HL-60 (cell line): ENCODE measurements at regions not wholly inside any gene's neighbourhood (a gene's known extent, or its start where the extent isn't known, plus 50 kb on each side); places are given as distances from the start of the nearest gene placed in this dataset.

Experiments
- DNase-seq, 2 experiments: peaks; one replicate each; pipeline ENCODE4 v3.0.0-alpha.2; 2010 to 2020; ENCODE audit warnings: low read depth in 1 of 2, low spot score in 1 of 2
- H3K27ac ChIP-seq: fragments of 250-450 bp; sonication (Bioruptor Pico); replicated peaks from 2 replicates; pipeline ENCODE4 v1.5.1; 2020; ENCODE audit warnings: mild to moderate bottlenecking, moderate library complexity
- H3K27me3 ChIP-seq: fragments of 250-450 bp; sonication (Bioruptor Pico); 2 replicates; pipeline ENCODE4 v1.5.1; 2021; ENCODE audit warnings: mild to moderate bottlenecking, moderate library complexity; ENCODE audit not compliant: insufficient read depth, poor library complexity, severe bottlenecking
- H3K4me3 ChIP-seq: replicated peaks from 2 replicates; pipeline ENCODE4 v1.5.1; 2011; ENCODE audit warnings: mild to moderate bottlenecking, control low read depth, low read length; ENCODE audit not compliant: insufficient read depth
- CTCF ChIP-seq: IDR thresholded peaks from one replicate; pipeline ENCODE4 v1.5.1; 2011; ENCODE audit warnings: low read length, control low read depth, inconsistent platforms; ENCODE audit not compliant: insufficient read depth
- GABPA ChIP-seq: IDR thresholded peaks from 2 replicates; pipeline ENCODE4 v1.6.1; 2012; ENCODE audit warnings: low read depth
- POLR2AphosphoS5 ChIP-seq: IDR thresholded peaks from 2 replicates; pipeline ENCODE4 v1.6.1; 2012; ENCODE audit warnings: low read depth
- REST ChIP-seq: IDR thresholded peaks from 2 replicates; pipeline ENCODE4 v1.6.1; 2012; ENCODE audit warnings: low read depth; ENCODE audit not compliant: insufficient replicate concordance
- SPI1 ChIP-seq: IDR thresholded peaks from 2 replicates; pipeline ENCODE4 v1.6.1; 2012; ENCODE audit warnings: low read depth, mild to moderate bottlenecking, borderline replicate concordance

- H3K4me3 ChIP-seq = no peak overlapping the region
- no peak for DNase-seq
Observed at GRCh38 chr5:103891151-103891550, 328.6 kb upstream of the NUDT12 start.

GRCh38 chr5:103890313-103890712 lies 327.7 kb upstream of the NUDT12 start:
- Histone ChIP-seq H3K27me3 (no peaks in the 10 kb centered on the region), H3K27ac (no peak overlapping the region), H3K4me3 (no peak overlapping the region)
- TF ChIP-seq GABPA = no peak
- no peak for TF ChIP-seq POLR2AphosphoS5
- TF ChIP-seq SPI1 = no peak
- no peak for TF ChIP-seq REST
- TF ChIP-seq CTCF = no peak
- DNase-seq = no peak

More at GRCh38 chr5:103891151-103891550, 328.6 kb upstream of the NUDT12 start:
- H3K27me3 ChIP-seq = no peaks in the 10 kb centered on the region
- no peak overlapping the region for H3K27ac ChIP-seq
- TF ChIP-seq SPI1 (no peak), CTCF (no peak), POLR2AphosphoS5 (no peak), REST (no peak), GABPA (no peak)

GRCh38 chr5:103889500-103890209 lies 327.1 kb upstream of the NUDT12 start:
- no peak for TF ChIP-seq SPI1
- TF ChIP-seq REST = no peak
- no peak for TF ChIP-seq POLR2AphosphoS5
- TF ChIP-seq CTCF = no peak
- TF ChIP-seq GABPA = no peak
- no peak overlapping the region for H3K4me3 ChIP-seq
- no peak overlapping the region for H3K27ac ChIP-seq
- no peak for DNase-seq
- no peaks in the 10 kb centered on the region for H3K27me3 ChIP-seq
